ENCODE measurements at regions not wholly inside any gene's neighbourhood (a gene's known extent, or its start where the extent isn't known, plus 50 kb on each side); places are given as distances from the start of the nearest gene placed in this dataset.
"Not testable (repeated sequence)": the region's sequence is repeated elsewhere in the genome, so short reads cannot be mapped to it uniquely, and the experiment has no call there.

DNA sequence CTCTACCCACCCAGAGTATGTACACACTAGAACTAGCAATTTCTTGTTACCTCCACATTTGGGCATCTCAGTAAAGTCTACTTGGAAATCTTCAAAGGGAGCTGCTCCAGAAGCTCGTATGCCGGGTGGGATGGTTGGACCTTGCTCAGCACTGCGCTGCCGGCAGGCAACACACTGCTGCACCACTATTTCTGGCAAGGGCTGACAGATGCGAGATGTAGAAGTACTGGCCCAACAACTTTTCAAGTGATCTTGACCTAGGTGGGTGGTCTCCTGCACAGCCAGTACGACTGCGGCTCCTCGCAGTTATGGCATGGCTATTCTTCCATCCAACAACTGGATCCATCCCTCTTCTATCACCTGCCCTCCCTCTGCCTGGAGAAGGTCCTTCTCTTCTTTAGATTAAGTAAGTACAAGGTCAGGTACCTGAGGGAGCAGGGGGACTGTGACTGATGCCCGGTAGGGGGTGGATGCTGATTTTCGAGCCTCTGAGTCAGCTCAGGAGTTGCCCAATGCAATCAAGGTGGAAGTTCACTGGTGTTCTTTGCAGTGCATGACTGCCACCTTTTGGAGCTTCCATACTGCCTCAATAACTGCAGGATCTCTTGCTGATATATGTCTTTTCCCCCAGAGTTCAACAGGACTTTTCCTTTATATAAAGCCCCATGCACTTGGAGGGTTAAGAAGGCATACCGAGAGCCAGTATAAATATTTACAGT lies 100.4 kb upstream of the SLC1A4 start:
- intact Hi-C loops (cut with DNase I), result no loop called here
- no peak overlapping the region for H3K27ac ChIP-seq
- TF ChIP-seq POLR2A (IDR thresholded peaks at IDR 0.05), result no peak
- TF ChIP-seq CTCF (IDR thresholded peaks at IDR 0.05), result no peak
- no peak for TF ChIP-seq EP300 (IDR thresholded peaks at IDR 0.05)
- no peaks in the 10 kb centered on the region for H3K27me3 ChIP-seq
- no peaks in the 10 kb centered on the region for H3K9me3 ChIP-seq
- 77 to 80% (median 79%) methylated on average over 11 of the region's 11 CpGs for WGBS, 3 donors
- H3K36me3 ChIP-seq, result no peaks in the 10 kb centered on the region
- no peak overlapping the region for H3K4me3 ChIP-seq
- H3K4me1 ChIP-seq (ENCODE audit: insufficient read depth), result no peaks in the 10 kb centered on the region
- DNase-seq, result no peak

- no peaks in the 10 kb centered on the region for H3K36me3 ChIP-seq
- no peak for DNase-seq
- WGBS, 3 donors, result 78 to 86% (median 81%) methylated on average over 4 of the region's 4 CpGs
- H3K4me1 ChIP-seq (ENCODE audit: insufficient read depth), result no peaks in the 10 kb centered on the region
- intact Hi-C loops (cut with DNase I), result no loop called here
- H3K27ac ChIP-seq, result no peak overlapping the region
- no peaks in the 10 kb centered on the region for H3K9me3 ChIP-seq
- TF ChIP-seq EP300 (IDR thresholded peaks at IDR 0.05) (no peak), CTCF (IDR thresholded peaks at IDR 0.05) (no peak), POLR2A (IDR thresholded peaks at IDR 0.05) (no peak)
- H3K4me3 ChIP-seq, result no peak overlapping the region
- H3K27me3 ChIP-seq, result no peaks in the 10 kb centered on the region
Measured at GRCh38 chr2:64889803-64890202, 99.4 kb upstream of the SLC1A4 start.

GRCh38 chr2:64896572-64896971 lies 92.6 kb upstream of the SLC1A4 start:
- 90 to 94% (median 92%) methylated on average over 3 of the region's 3 CpGs for WGBS, 3 donors
- intact Hi-C loops (cut with DNase I); H3K27ac ChIP-seq; H3K4me1 ChIP-seq (ENCODE audit: insufficient read depth); H3K4me3 ChIP-seq; H3K9me3 ChIP-seq; H3K36me3 ChIP-seq; DNase-seq; H3K27me3 ChIP-seq: not testable (repeated sequence)

GRCh38 chr2:64899081-64899865 lies 89.9 kb upstream of the SLC1A4 start:
- TF ChIP-seq POLR2A (IDR thresholded peaks at IDR 0.05) (no peak), CTCF (IDR thresholded peaks at IDR 0.05) (no peak)
- 87 to 89% (median 88%) methylated on average over 37 of the region's 37 CpGs for WGBS, 3 donors

GRCh38 chr2:64899876-64900275 lies 89.3 kb upstream of the SLC1A4 start:
- intact Hi-C loops (cut with DNase I); DNase-seq; H3K4me1 ChIP-seq (ENCODE audit: insufficient read depth); H3K27ac ChIP-seq; H3K36me3 ChIP-seq; H3K4me3 ChIP-seq; H3K9me3 ChIP-seq; H3K27me3 ChIP-seq: not testable (repeated sequence)
- 86 to 93% (median 92%) methylated on average over 6 of the region's 6 CpGs for WGBS, 3 donors

More at GRCh38 chr2:64899081-64899865, 89.9 kb upstream of the SLC1A4 start:
- H3K27ac ChIP-seq, result no peak overlapping the region
- no peaks in the 10 kb centered on the region for H3K9me3 ChIP-seq
- H3K4me1 ChIP-seq (ENCODE audit: insufficient read depth), result peaks cover 2% of the 10 kb centered on the region
- intact Hi-C loops (cut with DNase I), result no loop called here
- H3K27me3 ChIP-seq, result no peaks in the 10 kb centered on the region
- H3K4me3 ChIP-seq, result no peak overlapping the region
- no peak for DNase-seq
- H3K36me3 ChIP-seq, result no peaks in the 10 kb centered on the region
